ENCODE measurements at regions not wholly inside any gene's neighbourhood (a gene's known extent, or its start where the extent isn't known, plus 50 kb on each side); places are given as distances from the start of the nearest gene placed in this dataset.

- Mint-ChIP-seq H3K27me3 (ENCODE audit: low read depth) (peaks cover 3% of the 10 kb centered on the region; the same call in 1 of the 2 replicates), H3K4me3 (no peak overlapping the region)
- H3T11ph ChIP-seq (ENCODE audit: low read length) = no peak overlapping the region
Observed at GRCh38 chr5:5071554-5071953, 68.6 kb upstream of the ADAMTS16 start.

More at GRCh38 chr5:5071554-5071953, 68.6 kb upstream of the ADAMTS16 start:
- Histone ChIP-seq H4K8ac (replicated peaks; ENCODE audit: insufficient read length, low read depth, low read length) (no peak overlapping the region), H4K20me1 (ENCODE audit: control insufficient read depth, insufficient read depth, insufficient read length) (no peaks in the 10 kb centered on the region), H3K9me3 (ENCODE audit: control insufficient read depth, low read depth, low read length) (no peaks in the 10 kb centered on the region), H2AFZ (ENCODE audit: low read length) (no peak overlapping the region), H2BK120ac (ENCODE audit: low read depth, low read length, poor library complexity, severe bottlenecking) (no peak overlapping the region), H3K9ac (ENCODE audit: extremely low read depth, insufficient read length, low read length) (no peak overlapping the region), H3K27ac (ENCODE audit: insufficient read length, low read depth, low read length) (no peak overlapping the region), H3K79me2 (ENCODE audit: insufficient read depth, low read length) (no peaks in the 10 kb centered on the region), H2BK12ac (ENCODE audit: insufficient read length, low read depth, low read length) (no peak overlapping the region), H4K91ac (ENCODE audit: insufficient read length, low read depth, low read length) (no peak overlapping the region), H2BK5ac (ENCODE audit: insufficient read length, low read length) (no peak overlapping the region), H3K56ac (ENCODE audit: insufficient read length, low read depth, low read length) (no peak overlapping the region), H3K23me2 (ENCODE audit: insufficient read length, low read depth, low read length, poor library complexity, severe bottlenecking) (no peaks in the 10 kb centered on the region), H2BK20ac (ENCODE audit: low read depth, low read length, poor library complexity, severe bottlenecking) (no peak overlapping the region), H3K4ac (ENCODE audit: low read depth, low read length) (no peak overlapping the region), H4K5ac (ENCODE audit: insufficient read length, low read depth, low read length) (no peak overlapping the region), H3K4me1 (ENCODE audit: insufficient read depth, low read length) (no peaks in the 10 kb centered on the region; the same call in 1 of the 2 replicates), H3K23ac (ENCODE audit: insufficient read length, low read depth, low read length) (no peak overlapping the region), H3K27me3 (ENCODE audit: insufficient read depth, low read length) (no peaks in the 10 kb centered on the region), H2AK5ac (ENCODE audit: insufficient read length, low read length) (no peak overlapping the region), H3K14ac (ENCODE audit: insufficient read depth, low read length) (no peak overlapping the region), H3K79me1 (ENCODE audit: insufficient read depth, low read depth, low read length, poor library complexity, severe bottlenecking) (no peaks in the 10 kb centered on the region), H2BK15ac (ENCODE audit: low read depth, low read length) (no peak overlapping the region), H3K4me2 (ENCODE audit: insufficient read depth, insufficient read length, low read length) (no peak overlapping the region), H3K18ac (ENCODE audit: insufficient read length, low read depth, low read length) (no peak overlapping the region)
- DNase-seq = no peak
- TF ChIP-seq CTCF (conservative IDR thresholded peaks at IDR 0.05) = no peak
- no CpG with 5 or more reads among the region's 5 CpGs for WGBS (ENCODE audit: extremely low coverage, insufficient read length, low lambda C conversion rate)
- peaks cover 0 to 13% (median 7%) of the 10 kb centered on the region in 3 experiments; a peak in 3 of 7 replicates for H3K36me3 Mint-ChIP-seq (ENCODE audit: insufficient read depth in 1 of 3, low read depth in 3 of 3)
- H3K4me1 Mint-ChIP-seq = peaks cover 11 to 12% of the 10 kb centered on the region in 2 experiments
- peaks cover 3 to 17% of the 10 kb centered on the region in 2 experiments; a peak in 4 of 5 replicates for H3K9me3 Mint-ChIP-seq
- H3K27ac Mint-ChIP-seq = no peak overlapping the region

All from H9 (cell line).